Fibroblast of the aortic adventitia (primary cell): ENCODE measurements at regions not wholly inside any gene's neighbourhood (a gene's known extent, or its start where the extent isn't known, plus 50 kb on each side); places are given as distances from the start of the nearest gene placed in this dataset.

Source experiments
- DNase-seq: peaks from one replicate; pipeline ENCODE4 v3.0.0-alpha.2; 2010; ENCODE audit warnings: low read depth
- H3K4me3 ChIP-seq: 2 replicates; pipeline ENCODE4 v1.5.1; 2011; ENCODE audit warnings: low read depth, mild to moderate bottlenecking, control low read depth, low read length, moderate library complexity
- CTCF ChIP-seq: IDR thresholded peaks from 2 replicates; pipeline ENCODE4 v1.5.1; 2011; ENCODE audit warnings: mild to moderate bottlenecking, low read length, control low read depth, inconsistent platforms; ENCODE audit not compliant: insufficient read depth

GRCh38 chr13:47126432-47126831 lies 229.6 kb upstream of the HTR2A start:
- no peak overlapping the region for H3K4me3 ChIP-seq
- peak; percentile 12 for TF ChIP-seq CTCF
- peak; percentile 40 for DNase-seq

- TF ChIP-seq CTCF: no peak
- H3K4me3 ChIP-seq: no peak overlapping the region
- no peak for DNase-seq
Observed at GRCh38 chr13:47121092-47121763, 224.4 kb upstream of the HTR2A start.

GRCh38 chr13:47120282-47120681 lies 223.4 kb upstream of the HTR2A start:
- H3K4me3 ChIP-seq: no peak overlapping the region
- TF ChIP-seq CTCF: no peak
- DNase-seq: no peak

DNA sequence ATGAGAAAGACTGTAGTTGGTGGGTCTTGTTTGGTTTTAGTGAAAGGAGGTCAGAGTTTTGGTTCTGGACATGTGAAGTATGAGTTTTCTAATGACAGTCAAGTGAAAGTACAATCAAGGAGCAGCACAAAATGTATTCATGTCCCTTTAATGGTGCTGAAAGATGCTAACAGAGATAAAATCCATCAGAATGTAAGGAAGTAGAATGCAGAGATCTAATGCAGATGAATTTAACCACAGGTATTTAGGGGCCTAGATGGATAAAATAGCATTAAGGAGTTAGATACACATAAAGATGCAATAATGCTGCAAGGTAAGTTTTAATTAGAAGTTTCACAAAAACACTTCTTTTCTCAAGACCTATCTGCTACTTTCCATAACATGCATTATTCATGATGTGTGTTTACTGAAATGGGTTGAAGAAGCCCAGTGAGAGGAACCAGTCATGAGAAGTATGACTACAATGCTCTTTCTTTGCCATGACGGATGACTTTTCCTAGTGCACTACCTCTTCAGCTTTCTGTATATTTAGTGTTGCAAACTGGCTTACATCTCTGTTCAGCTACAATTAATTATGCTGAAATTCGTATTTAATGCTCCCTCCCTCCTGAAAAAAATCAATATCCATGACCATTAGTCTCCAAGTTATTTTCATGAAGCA lies 222.9 kb upstream of the HTR2A start:
- no peak for DNase-seq
- no peak for TF ChIP-seq CTCF
- no peak overlapping the region for H3K4me3 ChIP-seq

- DNase-seq: peak; percentile 73
- no peak overlapping the region for H3K4me3 ChIP-seq
Observed at GRCh38 chr13:47117268-47117667, 220.4 kb upstream of the HTR2A start.

GRCh38 chr13:47114030-47114429 lies 217.2 kb upstream of the HTR2A start:
- H3K4me3 ChIP-seq: no peak overlapping the region
- peak; percentile 76 for DNase-seq

More at GRCh38 chr13:47117268-47117667, 220.4 kb upstream of the HTR2A start:
- TF ChIP-seq CTCF: no peak

More at GRCh38 chr13:47114030-47114429, 217.2 kb upstream of the HTR2A start:
- TF ChIP-seq CTCF: no peak
